ENCODE measurements at regions not wholly inside any gene's neighbourhood (a gene's known extent, or its start where the extent isn't known, plus 50 kb on each side); places are given as distances from the start of the nearest gene placed in this dataset.
A peak's percentile ranks its signal among the peaks of the same experiment; 100 is the strongest.

GRCh38 chr13:84243340-84243739 lies 361.1 kb upstream of the SLITRK1 start:
- DNase-seq = no peak

DNA sequence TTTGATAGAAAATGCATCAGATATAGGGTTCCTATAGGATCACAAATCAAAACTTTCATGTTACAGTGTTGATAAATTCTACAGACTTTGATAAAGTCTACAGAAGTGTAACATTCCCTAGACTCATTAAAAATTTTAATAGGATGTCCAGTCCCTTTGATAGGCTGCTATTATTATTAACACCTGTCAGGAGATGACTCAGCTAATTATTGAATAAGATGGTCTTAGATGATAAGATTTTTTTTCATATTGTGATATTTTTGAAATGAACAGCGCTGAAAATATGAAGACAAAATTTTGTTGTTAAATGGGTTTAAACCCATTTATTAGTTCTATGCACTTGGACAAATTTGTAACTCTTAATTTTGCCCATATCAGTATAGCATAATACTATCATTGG lies 356.8 kb upstream of the SLITRK1 start:
- DNase-seq = no peak

DNA sequence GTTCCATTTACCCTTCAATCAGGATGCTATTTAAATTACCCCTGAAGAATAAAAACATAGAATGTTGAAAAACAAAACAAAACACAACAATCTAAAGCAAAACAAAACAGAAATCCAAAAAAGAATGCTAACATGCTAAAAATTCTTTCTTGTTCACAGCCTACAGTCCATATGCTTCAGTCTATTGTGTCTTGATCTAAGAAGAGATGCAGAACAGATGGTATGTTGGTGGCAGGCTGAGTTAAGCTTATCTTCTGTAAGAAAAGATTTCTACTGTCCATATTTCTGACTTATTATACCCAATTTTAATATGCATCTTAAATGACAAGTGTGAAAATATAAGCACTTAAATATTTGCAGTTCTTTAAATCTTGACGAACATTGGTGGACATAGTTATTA lies 356.1 kb upstream of the SLITRK1 start:
- DNase-seq = no peak

DNA sequence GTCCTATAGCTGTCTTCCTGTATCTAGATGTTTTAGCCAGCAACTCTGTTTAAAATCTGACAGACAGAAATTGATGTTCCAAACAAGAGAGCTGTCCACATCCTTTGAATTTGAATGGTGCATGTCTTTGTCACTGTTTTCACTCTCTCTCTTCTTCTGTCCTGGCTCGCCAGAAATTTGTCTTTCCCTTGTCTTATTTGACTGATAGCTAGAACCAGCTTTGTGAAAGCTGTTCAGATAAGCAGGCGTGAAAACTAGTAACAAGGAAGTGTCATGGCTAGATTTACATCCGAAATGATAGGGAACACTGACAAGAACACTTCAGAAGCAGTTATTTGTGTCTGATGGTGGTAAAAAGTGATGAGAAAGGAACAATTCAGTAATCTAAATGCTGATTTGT lies 354.9 kb upstream of the SLITRK1 start:
- no peak for DNase-seq

GRCh38 chr13:84234416-84234815 lies 352.1 kb upstream of the SLITRK1 start:
- no peak for DNase-seq

GRCh38 chr13:84230568-84230967 lies 348.3 kb upstream of the SLITRK1 start:
- no peak for DNase-seq

- no peak for DNase-seq
Measured at GRCh38 chr13:84211048-84211447, 328.8 kb upstream of the SLITRK1 start.

DNA sequence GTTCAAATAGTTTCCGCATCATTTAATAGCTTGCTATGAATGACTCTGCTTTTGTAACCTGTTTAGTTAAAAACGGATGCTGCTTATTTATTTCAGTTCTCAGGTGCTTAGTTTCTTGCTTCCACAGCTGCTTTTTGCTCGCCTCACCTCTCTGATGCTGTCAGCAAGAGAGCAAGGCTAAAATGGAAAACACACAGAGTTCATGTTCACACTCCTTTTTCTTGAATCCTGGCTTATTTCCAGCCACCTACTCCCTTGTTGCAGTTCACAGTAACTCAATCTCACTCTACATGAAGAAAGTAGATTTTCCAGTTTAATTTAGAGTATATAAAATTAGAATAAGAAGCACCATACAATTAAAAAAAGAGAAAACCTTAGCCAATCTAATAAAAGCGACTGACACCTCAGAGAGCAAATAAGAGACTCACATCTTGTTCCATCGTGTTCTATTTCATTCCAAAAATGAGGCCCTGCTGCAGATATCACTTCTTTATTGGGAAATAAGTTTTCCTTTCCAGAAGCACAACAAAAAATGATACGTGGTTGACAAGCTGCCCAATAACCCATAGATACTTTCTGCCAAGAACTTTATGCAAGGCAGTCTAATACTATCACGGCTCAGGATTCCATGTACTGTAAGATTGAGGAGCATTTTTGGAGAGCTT lies 326.1 kb upstream of the SLITRK1 start:
- no peak for DNase-seq

- no peak for DNase-seq
Measured at GRCh38 chr13:84207509-84207908, 325.2 kb upstream of the SLITRK1 start.

DNA sequence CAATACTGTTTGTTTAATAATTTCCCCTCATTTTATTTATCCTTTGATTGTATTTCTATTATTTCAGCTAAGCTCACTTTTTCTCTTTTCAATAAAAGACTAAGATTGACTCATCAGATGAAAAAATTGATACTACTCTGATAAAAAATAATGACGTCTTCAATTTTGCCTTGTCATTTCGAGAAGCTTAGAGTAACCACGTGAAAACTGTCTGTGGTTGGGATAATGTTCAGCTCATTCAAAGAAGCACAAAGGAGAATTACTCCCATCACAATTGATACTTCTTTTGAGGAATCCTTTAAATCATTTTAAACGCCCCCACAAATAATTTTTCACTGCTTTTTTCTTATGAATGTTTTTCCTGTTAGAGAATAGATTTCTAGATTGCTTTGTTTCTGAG lies 318.7 kb upstream of the SLITRK1 start:
- DNase-seq = no peak

GRCh38 chr13:84192125-84192524 lies 309.9 kb upstream of the SLITRK1 start:
- no peak for DNase-seq

GRCh38 chr13:84191139-84191538 lies 308.9 kb upstream of the SLITRK1 start:
- DNase-seq = no peak

DNA sequence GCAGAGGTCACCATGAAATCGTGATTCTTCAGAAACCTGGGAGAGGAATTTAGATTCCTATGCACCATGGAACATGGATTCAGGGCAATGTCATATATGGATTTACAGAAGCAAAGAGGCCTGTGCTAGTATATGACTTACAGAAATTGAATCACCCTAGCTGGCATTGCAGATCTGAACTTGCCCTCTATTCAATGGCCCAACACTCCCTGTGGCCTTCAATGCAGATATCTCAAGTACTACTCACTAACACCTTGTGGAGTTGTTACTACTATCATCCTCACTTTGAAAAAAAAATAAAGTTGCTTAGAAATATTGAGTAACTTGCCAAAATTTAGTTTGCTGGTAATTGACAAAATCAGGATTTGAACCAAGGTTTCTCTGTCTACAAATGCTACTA lies 305.4 kb upstream of the SLITRK1 start:
- no peak for DNase-seq

DNA sequence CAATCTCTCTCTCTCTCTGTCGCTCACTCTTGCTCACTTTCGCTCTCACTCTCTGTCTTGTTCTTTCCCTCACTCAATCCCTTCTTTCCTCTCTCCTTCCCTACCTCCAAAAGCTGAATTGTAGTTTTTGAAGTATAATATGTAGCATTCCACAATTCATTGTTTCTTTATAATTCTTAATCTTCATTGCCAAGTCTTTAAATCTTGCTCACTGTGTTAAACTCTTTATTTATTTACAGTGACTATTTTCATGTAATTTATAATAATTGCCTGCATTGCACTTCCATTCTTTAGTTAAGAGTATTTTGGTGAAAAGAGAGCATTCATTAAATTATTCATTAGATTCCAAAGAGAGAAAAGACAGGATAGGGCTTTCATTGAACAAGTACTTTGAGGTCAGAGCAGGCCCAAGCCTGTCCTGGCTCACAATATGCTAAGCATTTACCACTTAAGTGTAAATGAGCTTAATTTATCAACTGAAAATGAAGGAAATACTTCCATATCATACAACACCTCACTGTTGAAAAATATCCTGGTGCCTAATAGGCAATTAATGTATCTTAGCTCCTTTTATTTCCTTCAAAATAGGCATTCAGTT lies 257.4 kb upstream of the SLITRK1 start:
- DNase-seq = no peak

DNA sequence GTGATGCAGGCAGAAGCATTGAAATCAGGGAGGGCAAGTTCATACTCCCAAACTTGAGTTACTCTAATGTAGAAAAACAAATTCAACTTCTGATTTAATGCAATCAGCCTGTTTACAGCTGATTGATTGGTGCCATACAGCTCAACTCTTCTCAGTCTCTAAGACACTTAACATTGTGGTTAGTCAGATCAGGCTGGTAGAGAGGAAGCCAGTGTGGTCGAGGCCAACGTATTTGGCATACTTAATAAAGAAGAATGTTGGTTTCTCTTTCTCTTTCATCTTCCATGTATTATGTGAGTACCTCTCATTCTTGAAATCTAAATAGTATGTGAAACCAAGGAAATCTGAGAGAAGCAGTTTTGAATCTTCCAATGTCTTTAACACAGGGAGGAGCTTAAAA lies 255.0 kb upstream of the SLITRK1 start:
- DNase-seq = peak in 1 of 2 donors; percentile 86

DNA sequence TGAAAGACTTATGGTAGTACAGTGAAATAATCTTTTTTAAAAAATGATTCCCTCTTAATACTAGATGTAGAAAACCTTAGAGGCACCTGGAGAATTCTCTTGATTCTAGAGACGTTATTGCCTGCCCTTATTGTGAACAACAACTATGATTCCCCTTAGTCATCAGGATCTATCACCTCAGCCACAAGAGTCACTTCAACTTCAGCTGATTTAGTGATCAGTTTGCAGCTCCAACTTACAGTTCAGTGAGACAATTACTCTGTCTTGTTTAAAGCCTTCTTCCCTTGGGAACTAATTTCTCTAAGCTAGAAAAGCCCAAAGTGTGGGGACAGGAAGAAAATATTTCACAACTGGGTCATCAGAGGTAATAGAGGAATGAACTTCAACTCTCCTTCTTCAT lies 254.3 kb upstream of the SLITRK1 start:
- DNase-seq = no peak

DNA sequence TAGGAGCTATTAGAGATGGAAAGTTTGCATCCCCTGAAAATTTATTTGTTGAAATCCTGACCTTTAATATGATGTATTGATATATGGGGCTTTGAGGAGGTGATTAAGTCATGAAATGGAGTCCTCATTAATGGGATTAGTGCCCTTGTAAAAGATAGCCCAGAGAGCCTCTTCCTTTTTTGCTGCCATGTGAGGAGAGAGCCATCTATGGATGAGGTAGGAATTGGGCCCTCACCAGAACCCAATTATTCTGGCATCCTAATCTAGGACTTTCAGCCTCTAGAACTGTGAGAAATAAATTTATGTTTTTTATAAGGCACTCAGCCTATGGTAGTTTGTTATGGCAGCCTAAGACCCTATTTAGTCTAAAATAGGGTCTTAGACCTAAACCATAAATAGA lies 250.2 kb upstream of the SLITRK1 start:
- no peak for DNase-seq

DNA sequence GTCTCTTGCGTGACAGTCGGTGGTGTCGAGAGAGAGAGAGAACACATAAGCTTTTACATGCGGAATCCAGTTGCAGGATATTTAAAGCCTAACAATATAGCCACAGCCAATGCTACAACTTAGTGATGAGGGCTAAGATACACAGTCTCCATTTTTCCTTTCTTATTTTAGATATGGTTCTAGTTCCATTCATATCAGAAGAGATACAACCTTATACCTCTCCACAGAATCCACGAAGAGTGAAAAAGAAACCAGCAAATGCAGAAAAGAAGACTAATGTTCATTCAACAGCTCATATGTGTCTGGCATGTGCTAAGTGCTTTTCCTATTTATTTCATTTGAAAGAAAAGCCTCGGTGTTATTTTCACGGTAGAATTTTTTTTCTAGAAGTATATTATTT lies 249.0 kb upstream of the SLITRK1 start:
- no peak for DNase-seq

- no peak for DNase-seq
Measured at GRCh38 chr13:84130495-84131114, 248.3 kb upstream of the SLITRK1 start.

- no peak for DNase-seq
Measured at GRCh38 chr13:84129966-84130365, 247.7 kb upstream of the SLITRK1 start.

DNA sequence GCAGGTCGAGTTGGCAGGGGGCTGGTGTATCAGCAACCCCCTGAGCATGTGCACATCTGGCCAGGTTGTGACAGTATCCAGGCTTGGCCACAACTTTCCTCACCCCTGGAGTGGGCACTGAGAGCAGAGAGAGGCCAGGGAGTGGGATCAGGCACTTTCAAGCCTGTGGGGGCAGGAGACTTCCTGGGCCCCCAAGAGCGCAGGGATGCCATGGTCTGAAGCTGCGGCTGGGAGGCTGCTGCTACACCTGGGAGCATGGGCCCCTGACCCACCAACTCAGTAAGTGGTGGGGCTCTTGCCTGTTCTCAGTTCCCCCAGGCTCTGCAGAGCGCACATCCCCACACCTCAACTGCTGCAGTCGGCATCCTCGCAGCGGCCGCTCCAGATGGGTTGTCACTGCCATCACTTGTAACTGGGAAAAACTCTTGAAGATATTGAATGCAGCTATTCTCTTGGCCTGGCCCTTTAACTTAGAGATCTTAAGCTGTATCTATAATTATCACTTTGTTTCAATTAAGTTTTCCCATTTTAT lies 245.4 kb upstream of the SLITRK1 start:
- no peak for DNase-seq

DNA sequence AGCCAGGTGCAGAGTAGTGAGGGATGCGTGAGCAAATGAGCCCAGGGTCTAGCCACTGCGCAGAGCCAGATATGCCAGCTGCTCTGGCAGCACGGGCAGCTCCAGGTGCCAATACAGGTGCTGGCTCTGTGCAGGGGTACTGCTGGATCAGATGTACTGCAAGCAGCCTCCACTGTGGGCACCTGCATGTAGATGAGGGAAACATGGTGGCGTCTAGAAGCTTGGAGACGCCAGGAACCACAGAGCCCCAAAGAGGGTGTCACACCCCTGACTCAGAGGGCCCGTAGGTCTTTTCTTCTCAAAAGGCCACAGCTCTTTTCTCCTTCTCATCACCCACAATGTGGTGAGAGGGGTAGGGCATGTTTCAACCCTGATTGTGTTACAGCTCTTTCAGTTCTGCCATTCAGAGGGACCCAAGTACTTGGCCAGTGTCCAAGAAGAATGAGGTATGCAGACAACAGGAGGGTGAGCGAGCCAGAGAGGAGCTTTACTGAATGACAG lies 244.4 kb upstream of the SLITRK1 start:
- peak in 1 of 2 donors; percentile 57 for DNase-seq

GRCh38 chr13:84121456-84121855 lies 239.2 kb upstream of the SLITRK1 start:
- DNase-seq = no peak

GRCh38 chr13:84118839-84119409 lies 236.7 kb upstream of the SLITRK1 start:
- DNase-seq = no peak
